Umbilical cord (tissue), 1 donor: ENCODE measurements at regions not wholly inside any gene's neighbourhood (a gene's known extent, or its start where the extent isn't known, plus 50 kb on each side); places are given as distances from the start of the nearest gene placed in this dataset.

Experiments
- DNase-seq: peaks from one replicate; pipeline ENCODE4 v3.0.0-alpha.2; 2015; ENCODE audit warnings: low spot score

DNA sequence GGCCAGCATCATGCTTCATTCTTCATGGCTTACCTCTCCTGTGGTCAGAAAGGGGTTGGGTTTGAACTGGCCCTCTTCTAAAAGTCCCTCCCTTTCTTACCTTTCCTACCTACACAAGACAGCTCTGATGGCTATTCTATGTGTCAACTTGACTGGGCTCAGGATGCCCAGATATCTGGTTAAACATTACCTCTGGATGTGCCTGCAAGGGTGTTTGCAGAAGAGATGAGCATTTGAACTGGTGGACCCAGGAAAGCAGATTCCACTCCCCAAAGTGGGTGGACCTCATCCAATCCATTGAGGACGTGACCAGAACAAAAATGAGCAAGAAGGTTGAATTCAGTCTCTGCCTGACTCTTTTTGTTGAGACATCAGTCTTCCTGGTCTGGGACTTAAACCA, 79.0 kb upstream of the TCF7L2 start:
- DNase-seq, result no peak

DNA sequence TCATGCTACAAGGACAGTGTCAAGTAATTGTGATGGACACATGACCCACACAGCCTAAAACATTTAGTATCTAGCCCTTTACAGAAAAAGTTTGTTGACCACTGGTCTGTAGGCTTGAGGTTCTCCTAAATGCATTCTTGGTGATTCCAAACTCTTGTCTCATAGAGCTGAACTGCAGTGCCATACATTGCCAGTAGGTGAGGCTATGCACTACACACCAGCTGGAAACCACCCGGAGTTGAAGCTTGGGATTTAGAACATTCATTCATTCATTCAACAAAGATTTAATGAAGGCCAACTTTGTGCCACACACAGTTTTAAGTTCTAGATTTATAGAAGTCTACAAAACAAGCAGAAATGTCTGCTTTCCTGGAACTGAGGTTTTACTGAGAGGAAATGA, 77.3 kb upstream of the TCF7L2 start:
- DNase-seq, result no peak

DNA sequence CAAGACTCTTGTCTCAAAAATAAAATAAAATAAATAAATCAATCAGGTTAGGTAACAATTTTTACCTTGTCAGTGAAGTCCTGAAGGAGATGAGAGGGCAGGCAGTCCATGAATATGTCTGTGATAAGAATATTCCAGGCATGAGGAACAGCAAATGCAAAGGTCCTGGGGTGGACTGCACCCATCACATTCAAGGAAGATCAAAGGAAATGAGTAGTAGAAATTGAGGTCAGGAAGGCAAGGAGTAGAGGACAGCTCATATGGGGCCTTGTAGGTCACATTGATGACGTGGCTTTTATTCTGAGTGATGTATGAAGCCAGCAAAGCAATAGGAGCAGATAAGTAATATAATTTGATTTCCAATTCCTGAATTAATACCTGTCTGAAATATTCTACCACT, 76.5 kb upstream of the TCF7L2 start:
- no peak for DNase-seq

DNA sequence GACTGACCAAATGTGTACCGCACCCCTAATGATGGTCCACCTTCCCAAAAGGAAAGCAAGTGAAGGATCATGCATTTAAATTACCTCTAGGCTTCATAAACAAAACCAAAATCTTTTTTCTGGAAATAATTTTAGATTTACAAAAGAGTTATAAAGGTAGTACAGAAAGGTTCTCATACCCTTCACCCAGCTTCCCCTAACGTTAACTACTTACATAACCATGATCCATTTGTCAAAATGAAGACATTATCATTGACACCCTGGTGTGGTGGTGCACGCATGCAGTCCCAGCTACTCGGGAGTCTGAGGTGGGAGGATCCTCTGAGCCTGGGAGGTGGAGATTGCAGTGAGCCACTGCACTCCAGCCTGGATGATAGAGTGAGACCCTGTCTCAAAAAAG, 75.1 kb upstream of the TCF7L2 start:
- no peak for DNase-seq

DNA sequence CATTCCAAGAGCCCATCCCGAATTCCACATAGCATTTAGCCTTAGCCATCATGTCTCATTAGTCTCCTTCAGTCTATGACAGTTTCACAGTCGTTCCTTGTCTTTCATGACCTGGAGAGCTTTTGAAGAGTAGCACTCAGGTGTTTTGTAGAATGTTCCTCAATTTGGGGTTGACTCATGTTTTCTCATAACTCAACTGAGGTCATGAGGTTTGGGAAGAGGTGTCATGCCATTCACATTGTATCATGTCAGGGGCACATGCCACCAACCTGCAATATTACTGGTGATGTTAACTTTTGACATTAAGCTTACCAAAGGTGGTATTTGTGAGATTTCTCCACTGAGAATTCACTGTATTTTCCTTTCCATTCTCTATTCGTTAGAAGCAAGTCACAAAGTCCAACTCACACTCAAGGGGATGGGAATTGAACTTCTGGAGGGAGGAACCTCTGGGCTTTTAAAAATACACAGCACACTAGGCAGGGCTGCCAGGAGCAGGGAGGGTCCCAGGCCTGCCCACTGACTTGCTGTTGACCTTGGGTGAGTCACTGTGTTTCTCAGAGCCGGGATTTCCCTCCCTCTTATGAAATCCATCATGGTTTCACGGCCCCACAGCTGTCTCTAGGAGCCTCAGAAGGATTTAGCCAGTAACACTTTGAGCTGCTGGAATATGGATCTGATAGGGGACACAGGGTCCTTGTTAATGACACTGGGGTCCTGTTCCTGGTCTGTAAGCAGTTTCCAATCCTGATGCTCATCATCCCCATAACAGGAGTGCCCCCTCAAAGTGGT, 74.4 kb upstream of the TCF7L2 start:
- peak; percentile 31 for DNase-seq

DNA sequence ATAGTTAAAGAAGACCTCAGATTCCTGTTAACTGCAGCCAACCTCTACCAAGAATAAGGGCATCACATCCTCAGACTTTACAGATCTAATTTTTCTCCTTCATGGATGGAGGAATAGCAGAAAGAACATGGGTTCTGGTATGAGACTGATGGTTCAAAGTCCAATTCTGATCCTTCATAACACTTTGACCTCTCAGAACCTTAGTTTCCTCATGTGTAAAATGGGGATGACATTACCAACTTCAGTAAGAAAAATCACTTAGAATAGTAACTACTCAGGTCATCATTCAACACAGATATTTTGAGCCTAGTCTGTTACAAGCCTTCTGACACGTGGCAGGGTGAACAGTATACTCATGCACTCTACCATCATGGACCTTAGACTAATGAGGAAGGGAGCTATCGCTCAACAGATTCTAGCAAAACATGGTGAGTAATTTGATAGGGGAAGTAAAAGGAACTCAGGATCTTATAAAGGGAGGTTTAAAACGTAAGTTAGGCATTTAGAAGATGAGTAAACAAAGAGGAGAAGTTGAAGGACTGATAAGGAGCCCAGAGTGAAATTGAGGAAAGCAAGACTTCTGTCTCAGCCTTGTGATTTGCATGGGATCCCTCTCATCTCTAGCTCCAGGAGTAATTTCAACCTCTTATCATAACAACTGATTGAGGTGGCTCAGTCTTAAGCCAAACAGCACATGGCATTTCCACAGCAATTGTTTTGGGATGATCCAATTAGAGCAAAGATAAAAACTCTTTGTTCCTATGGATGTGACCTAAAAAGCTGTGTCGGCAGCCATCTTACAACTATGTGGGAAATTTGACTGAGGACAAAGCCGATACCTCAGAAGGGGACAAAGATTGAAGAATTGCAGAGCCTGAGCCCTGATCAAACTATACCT, 69.2 kb upstream of the TCF7L2 start:
- no peak for DNase-seq

DNA sequence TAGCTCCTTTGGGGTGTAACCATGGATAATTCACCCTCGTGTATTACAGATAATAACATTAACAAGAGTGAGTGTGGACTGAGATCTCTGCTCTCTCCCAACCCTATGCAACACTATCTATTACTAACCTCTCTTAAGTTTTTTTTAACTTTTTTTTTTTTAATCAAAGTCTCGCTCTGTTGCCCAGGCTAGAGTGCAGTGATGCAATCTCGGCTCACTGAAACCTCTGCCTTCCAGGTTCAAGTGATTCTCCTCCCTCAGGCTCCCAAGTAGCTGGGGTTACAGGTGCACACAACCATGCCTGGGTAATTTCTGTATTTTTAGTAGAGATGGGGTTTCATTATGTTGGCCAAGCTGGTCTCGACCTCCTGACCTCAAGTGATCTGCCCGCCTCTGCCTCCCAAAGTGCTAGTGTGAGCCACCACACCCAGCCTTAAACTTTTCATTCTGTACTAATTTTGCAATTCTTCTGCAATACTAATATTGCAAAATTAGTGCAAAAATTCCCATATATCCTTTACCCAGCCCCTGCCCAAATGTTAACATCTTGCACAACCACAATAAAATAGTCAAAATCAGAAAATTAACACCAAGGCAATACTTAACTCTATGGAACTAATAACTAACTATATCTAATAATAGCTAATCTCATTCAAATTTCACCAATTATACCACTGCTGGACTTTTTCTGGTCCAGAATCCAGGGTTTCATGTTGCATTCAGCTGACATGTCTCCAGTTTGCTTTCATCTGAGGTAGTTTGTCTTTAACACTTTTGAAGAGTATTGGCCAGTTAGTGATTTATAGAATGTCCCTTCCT, 66.5 kb upstream of the TCF7L2 start:
- DNase-seq, result no peak

DNA sequence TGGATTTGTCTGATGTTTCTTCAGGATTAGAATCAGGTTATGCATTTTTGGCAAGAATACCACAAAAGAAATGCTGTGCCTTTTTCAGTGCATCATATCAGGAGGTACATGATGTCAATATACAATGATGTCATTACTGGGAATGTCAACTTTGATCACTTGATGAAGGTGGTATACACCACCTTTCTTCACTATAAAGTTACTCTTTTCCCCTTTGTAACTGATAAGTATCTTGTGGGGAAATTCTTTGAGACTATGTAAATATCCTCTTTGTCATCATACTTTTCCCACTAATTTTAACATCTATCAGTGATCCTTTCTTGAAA, 65.9 kb upstream of the TCF7L2 start:
- DNase-seq, result no peak

DNA sequence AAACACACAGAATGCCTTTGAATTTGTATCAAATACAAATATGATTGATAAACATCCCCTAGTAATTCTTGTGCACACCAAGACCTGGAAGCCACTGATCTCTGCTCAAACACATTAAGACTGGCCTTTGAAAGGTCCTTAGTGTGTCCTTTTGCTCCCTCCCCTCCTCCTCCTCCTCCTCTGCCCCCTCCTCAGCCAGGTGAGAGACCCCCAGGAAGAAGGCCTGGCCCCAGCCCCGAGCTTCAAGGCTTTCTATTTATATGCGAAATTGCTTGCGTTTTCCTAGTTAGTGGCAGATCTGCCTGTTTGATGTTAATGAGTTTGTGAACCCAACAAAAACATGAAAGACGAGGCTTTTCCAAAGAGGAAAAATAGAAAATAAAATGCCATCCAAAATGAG, 63.6 kb upstream of the TCF7L2 start:
- no peak for DNase-seq

DNA sequence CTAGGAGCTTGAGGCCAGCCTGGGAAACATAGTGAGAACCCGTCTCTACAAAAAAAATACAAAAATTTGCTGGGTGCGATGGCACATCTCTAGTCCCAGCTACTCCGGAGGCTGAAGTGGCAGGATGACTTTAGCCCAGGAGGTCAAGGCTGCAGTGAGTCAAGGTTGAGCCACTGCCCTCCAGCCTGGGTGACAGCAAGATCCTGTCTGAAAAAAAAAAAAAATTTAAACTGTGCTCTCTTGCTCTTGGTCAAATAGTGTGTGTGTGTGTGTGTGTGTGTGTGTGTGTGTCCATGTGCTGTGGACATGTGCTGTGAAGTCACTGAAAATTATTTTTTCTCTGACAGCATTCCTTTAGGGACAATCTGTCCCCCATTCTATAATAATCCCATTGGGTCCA, 62.1 kb upstream of the TCF7L2 start:
- DNase-seq, result no peak

DNA sequence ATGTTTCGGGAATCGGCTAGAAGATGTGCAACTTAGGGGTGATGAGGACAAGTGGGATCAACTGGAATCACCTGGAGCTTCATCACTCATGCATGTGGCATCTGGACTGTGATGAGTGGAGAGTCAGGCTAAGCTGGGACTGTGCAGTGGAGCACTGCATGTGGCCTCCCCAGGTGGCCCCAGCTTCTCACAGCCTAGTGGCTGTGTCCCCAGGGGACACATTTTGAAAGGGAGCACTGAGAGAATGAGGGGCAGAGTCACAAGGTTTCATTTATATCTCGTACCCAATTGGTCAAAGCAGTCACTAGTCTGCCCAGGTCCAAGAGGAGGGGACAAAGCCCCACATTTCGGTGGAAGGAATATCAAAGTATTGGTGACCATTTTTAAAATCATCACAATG, 54.8 kb upstream of the TCF7L2 start:
- DNase-seq, result no peak

DNA sequence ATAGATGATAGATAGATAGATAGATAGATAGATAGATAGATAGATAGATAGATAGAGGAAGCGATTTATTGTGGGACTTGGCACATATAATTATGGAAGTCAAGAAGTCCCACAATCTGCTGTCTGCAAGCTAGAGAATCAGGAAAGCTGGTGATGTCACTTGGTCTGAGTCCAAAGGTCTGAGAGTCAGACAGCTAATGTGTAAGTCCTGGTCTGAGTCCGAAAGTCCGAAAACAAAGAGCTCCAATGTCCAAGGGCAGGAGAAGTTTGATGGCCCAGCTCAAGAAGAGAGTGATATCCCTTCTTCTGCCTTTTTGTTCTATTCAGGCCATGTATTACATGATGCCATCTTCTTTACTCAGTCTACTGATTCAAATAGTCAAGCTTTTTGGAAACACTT, 53.8 kb upstream of the TCF7L2 start:
- DNase-seq, result no peak

DNA sequence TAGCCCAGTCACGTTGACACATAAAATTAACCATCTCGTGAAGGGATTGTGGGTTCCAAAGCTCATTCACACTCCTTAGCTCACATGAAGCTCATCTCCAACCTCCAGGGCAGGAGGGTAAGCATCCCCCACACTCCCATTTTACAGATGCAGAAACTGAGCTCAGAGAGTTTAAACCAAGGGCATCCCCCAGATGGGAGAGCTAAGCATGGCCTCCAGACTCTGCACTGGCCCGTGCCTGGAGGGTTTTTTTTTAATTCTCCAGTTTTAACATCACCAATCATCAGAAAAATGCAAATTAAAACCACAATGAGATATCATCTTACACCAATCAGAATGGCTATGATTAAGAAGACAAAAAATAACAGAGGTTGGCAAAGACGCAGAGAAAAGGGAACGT, 53.3 kb upstream of the TCF7L2 start:
- DNase-seq, result no peak

DNA sequence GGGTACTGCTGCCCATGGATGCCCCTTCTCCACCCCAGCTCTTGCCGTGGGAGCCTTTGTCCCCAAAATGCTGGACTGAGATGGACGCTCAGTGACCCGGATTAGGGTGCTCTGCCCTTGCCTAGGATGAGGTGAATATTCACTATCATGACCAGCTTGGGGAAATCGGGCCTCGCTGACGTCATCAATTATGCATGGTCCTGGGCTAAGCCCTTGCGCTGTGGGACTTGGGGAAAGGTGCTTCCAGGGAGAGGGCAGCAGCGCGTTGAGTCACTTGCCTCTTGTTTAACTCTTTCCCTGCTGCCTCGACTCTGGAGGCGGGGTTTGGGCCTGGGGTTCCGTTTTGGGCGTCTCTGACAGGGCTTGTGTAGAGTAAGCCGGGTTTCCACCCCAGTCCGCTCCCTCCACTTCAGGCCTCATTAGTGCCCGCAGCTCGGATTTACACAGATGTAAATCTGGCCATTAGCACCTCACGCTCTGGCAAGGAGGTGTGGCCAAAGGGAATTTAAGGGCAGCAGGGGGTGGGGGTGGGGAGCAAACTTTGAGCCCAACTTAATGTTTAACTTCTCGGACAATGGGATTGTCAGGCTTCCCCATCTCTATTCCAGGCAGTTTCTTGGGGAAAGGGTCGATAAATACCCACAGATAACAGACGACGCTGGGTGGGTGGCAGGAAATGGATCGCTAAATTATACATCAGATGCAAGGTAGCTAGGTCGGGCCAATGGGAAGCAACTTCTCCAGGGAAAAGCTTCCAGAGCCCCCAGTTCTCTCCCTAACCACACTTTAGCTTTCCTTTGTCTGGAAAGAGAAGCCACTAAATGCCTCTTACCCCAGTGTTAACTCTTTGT, 51.3 kb upstream of the TCF7L2 start:
- no peak for DNase-seq

DNA sequence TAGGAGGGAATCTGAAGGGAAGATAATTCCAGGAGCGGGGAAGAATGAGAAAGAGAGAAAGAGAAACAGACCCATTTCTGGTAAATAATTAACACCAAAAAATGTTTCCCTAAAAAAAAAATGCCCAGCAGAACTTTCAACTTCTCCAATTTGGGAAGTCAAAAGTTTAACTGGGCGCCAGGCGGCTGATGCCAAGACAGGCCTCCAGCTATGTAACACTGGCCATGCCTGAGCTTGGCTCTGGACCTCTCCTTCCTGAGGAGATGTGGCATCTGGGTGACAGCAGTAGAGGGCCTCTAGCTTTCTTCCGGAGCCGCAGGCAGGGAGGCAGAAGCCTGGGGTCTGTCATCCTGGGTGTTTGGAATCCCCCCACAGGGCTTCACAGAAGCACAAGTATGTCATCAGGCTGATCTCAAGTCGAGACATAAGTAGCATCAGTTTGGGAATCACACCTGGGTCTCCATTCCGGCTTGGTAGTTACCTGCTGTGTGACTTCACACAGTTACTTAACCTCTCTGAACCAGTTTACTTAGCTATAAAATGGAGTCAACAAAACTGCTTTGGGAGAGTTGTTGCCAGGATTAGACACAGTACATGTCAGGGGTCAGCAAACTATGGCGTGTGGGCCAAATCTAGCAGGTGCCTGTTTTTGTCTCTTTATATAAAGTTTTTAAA, 50.5 kb upstream of the TCF7L2 start:
- no peak for DNase-seq
